ENCODE measurements at regions not wholly inside any gene's neighbourhood (a gene's known extent, or its start where the extent isn't known, plus 50 kb on each side); places are given as distances from the start of the nearest gene placed in this dataset.

- Histone ChIP-seq H3K56ac (ENCODE audit: extremely low read depth, insufficient read depth, low read length) (no peak overlapping the region), H3K4ac (ENCODE audit: low read depth, low read length) (no peak overlapping the region), H2AFZ (replicated peaks; ENCODE audit: low read length, poor library complexity) (no peak overlapping the region), H3K18ac (ENCODE audit: low read depth, low read length) (no peak overlapping the region), H4K5ac (ENCODE audit: low read depth, low read length) (no peak overlapping the region), H4K20me1 (ENCODE audit: insufficient read depth, low read length) (no peaks in the 10 kb centered on the region), H2AK9ac (replicated peaks; ENCODE audit: low read depth, low read length, poor library complexity) (no peak overlapping the region), H3K79me1 (ENCODE audit: low read depth in 1 of 2, low read length in 2 of 2) (no peaks in the 10 kb centered on the region), H3K4me1 (ENCODE audit: control insufficient read depth, insufficient read depth, low read length) (peaks cover under 1% of the 10 kb centered on the region; the same call in 1 of the 2 replicates), H4K91ac (ENCODE audit: insufficient read depth, low read depth, low read length) (no peak overlapping the region), H3K14ac (replicated peaks; ENCODE audit: low read depth, low read length) (no peak overlapping the region), H3K9me3 (ENCODE audit: control insufficient read depth, insufficient read depth, low read length) (no peaks in the 10 kb centered on the region), H3K4me3 (ENCODE audit: insufficient read depth, low read depth, low read length) (no peak overlapping the region), H2BK5ac (ENCODE audit: low read depth, low read length, poor library complexity, severe bottlenecking) (no peak overlapping the region), H2BK15ac (ENCODE audit: low read depth, low read length) (no peak overlapping the region), H3K23ac (ENCODE audit: low read depth, low read length) (no peak overlapping the region), H3K27ac (ENCODE audit: insufficient read depth, low read length) (no peak overlapping the region), H3K4me2 (ENCODE audit: low read depth, low read length) (no peak overlapping the region), H2BK120ac (ENCODE audit: low read depth, low read length) (no peak overlapping the region), H2AK5ac (ENCODE audit: low read depth, low read length) (no peak overlapping the region), H3K9ac (ENCODE audit: low read depth, low read length) (no peak overlapping the region), H4K8ac (ENCODE audit: low read depth in 2 of 2, low read length in 2 of 2) (no peak overlapping the region), H3K36me3 (ENCODE audit: control insufficient read depth, insufficient read depth, low read length) (no peaks in the 10 kb centered on the region), H2BK20ac (ENCODE audit: low read depth, low read length) (no peak overlapping the region), H3K9me1 (ENCODE audit: insufficient read depth, low read length) (no peaks in the 10 kb centered on the region), H3K27me3 (ENCODE audit: control insufficient read depth, insufficient read depth, low read length) (peaks cover 32% of the 10 kb centered on the region)
- ATAC-seq (ENCODE audit: low read depth) (no peak), DNase-seq (no peak)
- in situ Hi-C loops (cut with MboI; ENCODE audit: low sequenced_read_pairs), result no loop called here
- ChIA-PET POLR2A (ENCODE audit: unreplicated experiment) (no interaction called here), CTCF (no interaction called here)
- intact Hi-C loops (cut with micrococcal nuclease), result no loop called here
- 29% methylated on average over 1 of the region's 8 CpGs; no CpG with 5 or more reads in 1 of the 2 experiments for WGBS, 2 experiments (ENCODE audit: extremely low coverage in 2 of 2, insufficient read length in 1 of 2)
- BruUV-seq (replicated peaks), result no TSS peak
- dilution Hi-C loops (cut with HindIII; ENCODE audit: low sequenced_read_pairs, unreplicated experiment), result no loop called here
- TF ChIP-seq USF2 (IDR thresholded peaks at IDR 0.05; ENCODE audit: low read depth, low read length) (no peak), RFX5 (IDR thresholded peaks at IDR 0.05; ENCODE audit: low read depth, low read length) (no peak), RCOR1 (IDR thresholded peaks at IDR 0.05; ENCODE audit: insufficient replicate concordance, low read length) (no peak), NFE2L2 (IDR thresholded peaks at IDR 0.05; ENCODE audit: low read depth, low read length) (no peak), MAZ (IDR thresholded peaks at IDR 0.05; ENCODE audit: borderline replicate concordance, low read depth, low read length) (no peak), CTCF (conservative IDR thresholded peaks at IDR 0.05; ENCODE audit: low read depth, low read length) (no peak), FOS (IDR thresholded peaks at IDR 0.05; ENCODE audit: low read depth, low read length) (no peak), POLR2A (IDR thresholded peaks at IDR 0.05; ENCODE audit: low read depth, low read length) (no peak), MAFK (IDR thresholded peaks at IDR 0.05; ENCODE audit: low read depth, low read length) (no peak), BHLHE40 (IDR thresholded peaks at IDR 0.05; ENCODE audit: low read depth, low read length) (no peak), ELK1 (IDR thresholded peaks at IDR 0.05; ENCODE audit: borderline replicate concordance, low read depth, low read length) (no peak), CHD1 (IDR thresholded peaks at IDR 0.05; ENCODE audit: low read depth, low read length) (no peak), RAD21 (IDR thresholded peaks at IDR 0.05; ENCODE audit: low read length) (no peak), MXI1 (IDR thresholded peaks at IDR 0.05; ENCODE audit: borderline replicate concordance, low read depth, low read length) (no peak), SMC3 (IDR thresholded peaks at IDR 0.05; ENCODE audit: low read depth, low read length) (no peak)
These were observed 140.5 kb upstream of the ZNF536 start for GRCh38 chr19:30231408-30232318.

All from IMR-90 (cell line).